GM12878 (cell line): ENCODE measurements at regions not wholly inside any gene's neighbourhood (a gene's known extent, or its start where the extent isn't known, plus 50 kb on each side); places are given as distances from the start of the nearest gene placed in this dataset.

Experiments used
- CBFB ChIP-seq: IDR thresholded peaks from 2 replicates; pipeline ENCODE4 v1.6.1; 2016; ENCODE audit warnings: antibody characterized with exemption, low read depth
- CTCF ChIP-seq, 3 experiments: IDR thresholded peaks in 2 of 3; conservative IDR thresholded peaks in 1 of 3; 2 replicates each; pipeline ENCODE4 v1.5.1; 2011; ENCODE audit warnings: low read depth in 3 of 3, low read length in 3 of 3, mild to moderate bottlenecking in 3 of 3, control low read depth in 2 of 3, moderate library complexity in 2 of 3, inconsistent platforms in 1 of 3, mixed read lengths in 1 of 3; ENCODE audit not compliant: control insufficient read depth in 2 of 3, insufficient read depth in 1 of 3; ENCODE audit errors: extremely low read depth in 1 of 3
- FOXM1 ChIP-seq: IDR thresholded peaks from 2 replicates; pipeline ENCODE4 v1.6.1; 2012; ENCODE audit warnings: low read depth, mild to moderate bottlenecking, inconsistent platforms, low read length, moderate library complexity
- MYC ChIP-seq: IDR thresholded peaks from 2 replicates; pipeline ENCODE4 v1.6.1; 2011; ENCODE audit warnings: mild to moderate bottlenecking, low read length, moderate library complexity, inconsistent platforms; ENCODE audit not compliant: insufficient read depth, insufficient replicate concordance, insufficient read length, severe bottlenecking

DNA sequence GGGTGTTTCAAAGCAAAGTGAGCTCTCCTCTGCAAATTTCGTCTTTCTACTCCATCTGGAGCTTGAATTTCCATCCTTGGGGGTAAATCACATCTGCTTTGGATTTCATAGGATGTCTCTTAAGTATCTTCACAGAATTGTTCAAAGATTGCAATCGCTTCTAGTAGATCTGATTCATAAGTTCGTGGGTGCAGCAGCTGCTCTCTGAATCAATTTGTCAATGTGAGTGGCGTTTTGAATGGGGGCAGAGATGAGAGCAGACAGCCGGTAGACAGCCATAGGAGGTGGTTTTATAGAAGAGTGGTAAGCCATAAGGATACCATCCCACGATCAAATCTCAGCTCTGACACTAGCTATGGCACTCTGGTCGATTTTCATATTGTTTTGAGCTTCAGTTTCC lies 146.0 kb upstream of the RPH3A start:
- TF ChIP-seq CTCF (IDR thresholded peaks at IDR 0.05 in 2 of 3, conservative IDR thresholded peaks at IDR 0.05 in 1 of 3; ENCODE audit: control insufficient read depth in 2 of 3, extremely low read depth in 1 of 3, insufficient read depth in 1 of 3, low read depth in 3 of 3, low read length in 3 of 3), result no peak
- no peak for TF ChIP-seq CBFB
- no peak for TF ChIP-seq FOXM1
- TF ChIP-seq MYC, result no peak
